Adrenal gland (tissue), 9 donors: ENCODE measurements at regions not wholly inside any gene's neighbourhood (a gene's known extent, or its start where the extent isn't known, plus 50 kb on each side); places are given as distances from the start of the nearest gene placed in this dataset.

ENCODE experiments used
- DNase-seq, 7 donors: peaks; one replicate each; pipeline ENCODE4 v3.0.0-alpha.2; 2019 to 2020
- H3K27ac ChIP-seq, 5 donors: fragments of 200-600 bp; sonication (generic) in 4 of 5; 1 replicate in 3 of 5; 2 replicates in 2 of 5; pipeline versions ENCODE4 v1.5.1 to v1.8.0; 2016 to 2020; ENCODE audit warnings: mild to moderate bottlenecking in 1 of 5
- H3K27me3 ChIP-seq: fragments of 200-600 bp; 2 replicates; pipeline ENCODE4 v1.8.0; 2021
- H3K36me3 ChIP-seq, 2 donors: fragments of 200-600 bp; replicated peaks in 1 of 2; 1 replicate in 1 of 2; 2 replicates in 1 of 2; pipeline versions ENCODE4 v1.5.1 to v1.8.0; 2018 to 2022
- H3K4me1 ChIP-seq, 2 donors: fragments of 200-600 bp; replicated peaks in 1 of 2; 1 replicate in 1 of 2; 2 replicates in 1 of 2; pipeline versions ENCODE4 v1.5.1 to v1.8.0; 2018 to 2021
- H3K4me3 ChIP-seq, 4 donors: fragments of 200-600 bp; sonication (generic) in 3 of 4; one replicate each; pipeline ENCODE4 v1.5.1; 2016 to 2018
- H3K9me3 ChIP-seq, 3 donors: fragments of 200-600 bp; sonication (generic) in 1 of 3; replicated peaks in 1 of 3; 1 replicate in 2 of 3; 2 replicates in 1 of 3; pipeline versions ENCODE4 v1.5.1 to v1.8.0; 2016 to 2021
- CTCF ChIP-seq, 6 experiments: fragments of 450-650 bp in 4 of 6; fragments of 200-600 bp in 2 of 6; sonication (generic) in 1 of 6; IDR thresholded peaks; 1 replicate in 5 of 6; 2 replicates in 1 of 6; pipeline versions ENCODE4 v1.5.1 to v1.8.0; 2016 to 2021; ENCODE audit warnings: antibody characterized with exemption in 6 of 6, mild to moderate bottlenecking in 2 of 6, moderate library complexity in 1 of 6
- POLR2A ChIP-seq, 2 donors: fragments of 450-650 bp; IDR thresholded peaks; one replicate each; pipeline ENCODE4 v1.6.1; 2017; ENCODE audit warnings: antibody characterized with exemption in 2 of 2, mild to moderate bottlenecking in 2 of 2, moderate library complexity in 1 of 2
- WGBS, 4 donors: extraction: QIAGEN DNeasy Blood & Tissue Kit in 2 of 4; methylation state at CpG; one replicate each; pipeline versions ENCODE4 v1.1.5 to v1.1.7; 2013 to 2017; 5-methylcytosine and 5-hydroxymethylcytosine counted together
- intact Hi-C, 2 donors: fragments of 100-400 bp; cut with DNase I; formaldehyde crosslinking; loops; one replicate each; pipeline versions ENCODE4 v1.14.1 to v1.15.0; 2022 to 2023
- donor health status: healthy with polysubstance abuse.
- donor health status: Bipolar disorder and iron deficiency.
- donor health status: DM: yes; HTN: yes; CAD: no.
- donor health status: DM: no; HTN: no; CAD: no.
- donor health status: DM: no; HTN: no; CAD: no.

- no peaks in the 10 kb centered on the region for H3K27me3 ChIP-seq
- no peaks in the 10 kb centered on the region for H3K4me1 ChIP-seq
- TF ChIP-seq CTCF (IDR thresholded peaks at IDR 0.05) (no peak), POLR2A (IDR thresholded peaks at IDR 0.05) (no peak)
- WGBS, 4 donors: 91 to 98% (median 96%) methylated on average over 2 of the region's 2 CpGs
- H3K9me3 ChIP-seq: no peaks in the 10 kb centered on the region
- intact Hi-C loops: no loop called here
- DNase-seq: no peak
- no peaks in the 10 kb centered on the region for H3K36me3 ChIP-seq
- no peak overlapping the region for H3K27ac ChIP-seq
- H3K4me3 ChIP-seq: no peak overlapping the region
Observed at GRCh38 chr20:52869276-52869675, 102.9 kb upstream of the TSHZ2 start.

GRCh38 chr20:52867305-52867704, 104.9 kb upstream of the TSHZ2 start:
- no peak for DNase-seq
- Histone ChIP-seq H3K4me3 (no peak overlapping the region), H3K9me3 (no peaks in the 10 kb centered on the region), H3K27me3 (no peaks in the 10 kb centered on the region), H3K27ac (no peak overlapping the region), H3K4me1 (no peaks in the 10 kb centered on the region), H3K36me3 (no peaks in the 10 kb centered on the region)
- no peak for TF ChIP-seq POLR2A (IDR thresholded peaks at IDR 0.05)
- TF ChIP-seq CTCF (IDR thresholded peaks at IDR 0.05): no peak
- intact Hi-C loops: no loop called here
- WGBS, 4 donors: 63 to 75% (median 74%) methylated on average over 4 of the region's 4 CpGs

GRCh38 chr20:52864916-52865605, 107.1 kb upstream of the TSHZ2 start:
- Histone ChIP-seq H3K4me1 (no peaks in the 10 kb centered on the region), H3K27ac (no peak overlapping the region)

More at GRCh38 chr20:52864916-52865605, 107.1 kb upstream of the TSHZ2 start:
- 80 to 88% (median 81%) methylated on average over 6 of the region's 6 CpGs for WGBS, 4 donors
- no peak for TF ChIP-seq POLR2A (IDR thresholded peaks at IDR 0.05)
- no peak for TF ChIP-seq CTCF (IDR thresholded peaks at IDR 0.05)
- Histone ChIP-seq H3K36me3 (no peaks in the 10 kb centered on the region), H3K4me3 (no peak overlapping the region), H3K27me3 (no peaks in the 10 kb centered on the region), H3K9me3 (no peaks in the 10 kb centered on the region)
- no peak for DNase-seq
- intact Hi-C loops: no loop called here
